HG02571 (cell line): ENCODE measurements at regions not wholly inside any gene's neighbourhood (a gene's known extent, or its start where the extent isn't known, plus 50 kb on each side); places are given as distances from the start of the nearest gene placed in this dataset.

Experiments
- ATAC-seq: cut with Tn5 transposase; IDR thresholded peaks from one replicate; pipeline ENCODE4 v1.9.1; 2021; ENCODE audit warnings: mild to moderate bottlenecking, moderate library complexity; ENCODE audit not compliant: unreplicated experiment

DNA sequence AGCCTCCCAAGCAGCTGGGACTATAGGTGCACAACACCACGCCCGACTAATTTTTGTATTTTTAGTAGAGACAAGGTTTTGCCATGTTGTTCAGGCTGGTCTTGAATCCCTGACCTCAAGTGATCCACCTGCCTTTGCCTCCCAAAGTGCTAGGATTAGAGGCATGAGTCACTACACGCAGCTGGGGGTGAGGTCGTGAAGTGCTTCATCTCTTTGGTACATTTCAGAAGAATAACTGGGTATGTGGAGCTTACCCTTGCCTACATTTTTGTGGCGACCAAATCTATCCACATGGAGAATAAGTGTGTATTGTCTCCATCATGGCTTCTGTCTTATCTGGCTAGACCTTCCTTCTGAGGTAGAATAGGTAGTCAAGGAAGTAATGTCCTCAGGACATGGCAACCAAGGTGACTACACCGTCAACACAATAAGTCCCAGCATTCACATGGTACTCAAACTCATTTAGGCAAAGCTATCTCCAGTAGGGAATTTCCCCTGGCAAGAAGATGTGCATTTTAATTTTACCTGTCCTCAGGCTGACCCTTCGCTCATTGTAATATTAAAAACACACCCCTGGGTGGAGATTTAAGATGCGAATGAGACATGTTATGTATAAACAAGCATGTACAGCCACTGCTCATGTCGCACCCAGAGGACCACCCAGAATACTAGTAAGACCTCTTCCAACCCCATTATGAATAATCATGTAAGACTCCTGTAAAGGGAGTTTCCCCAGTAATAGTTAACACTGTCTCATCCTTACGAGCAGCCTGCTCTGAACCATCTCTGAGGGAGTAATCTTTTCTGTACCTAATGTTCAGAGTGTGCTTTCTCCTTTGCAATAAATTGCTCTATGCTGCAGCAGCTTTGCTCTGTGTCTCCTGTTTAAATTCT is 1173.2 kb downstream of the TAF11L14 start:
- ATAC-seq, result no peak

- ATAC-seq, result no peak
Measured at GRCh38 chr5:18811661-18812060, 1176.3 kb downstream of the CDH18 start.

DNA sequence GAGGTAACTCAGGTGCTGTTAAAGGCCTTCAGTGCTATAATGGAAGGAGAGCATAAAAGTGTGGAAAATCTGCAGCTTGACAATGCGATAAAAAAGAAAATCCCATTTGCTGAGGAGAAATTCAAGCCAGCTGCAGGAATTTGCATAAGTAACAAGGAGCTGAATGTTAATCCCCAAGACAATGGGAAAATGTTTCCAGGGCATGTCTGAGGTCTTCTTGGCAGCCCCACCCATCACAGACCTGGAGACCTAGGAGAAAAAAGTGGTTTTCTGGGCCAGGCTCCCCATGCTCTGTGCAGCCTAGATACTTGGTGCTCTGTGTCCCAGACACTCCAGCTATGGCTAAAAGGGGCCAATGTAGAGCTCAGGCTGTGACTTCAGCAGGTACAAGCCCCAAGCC is 1159.6 kb downstream of the CDH18 start:
- ATAC-seq, result no peak

DNA sequence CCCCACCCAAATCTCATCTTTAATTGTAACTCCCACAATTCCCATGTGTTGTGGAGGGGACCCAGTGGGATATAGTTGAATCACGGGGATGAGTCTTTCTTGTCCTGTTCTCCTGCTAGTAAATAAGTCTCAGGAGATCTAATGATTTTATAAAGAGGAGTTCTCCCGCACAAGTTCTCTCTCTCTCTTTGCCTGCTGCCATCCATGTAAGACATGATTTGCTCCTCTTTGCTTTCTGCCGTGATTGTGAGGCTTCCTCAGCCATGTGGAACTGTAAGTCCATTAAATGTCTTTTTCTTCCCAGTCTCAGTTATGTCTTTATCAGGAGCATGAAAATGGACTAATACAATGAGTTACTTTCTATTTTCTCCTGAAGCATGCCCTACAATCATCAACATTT is 1158.5 kb downstream of the CDH18 start:
- ATAC-seq, result no peak

- no peak for ATAC-seq
Measured at GRCh38 chr5:18850216-18850615, 1137.8 kb downstream of the CDH18 start.

GRCh38 chr5:18872978-18873377 is 1115.0 kb downstream of the CDH18 start:
- ATAC-seq, result no peak

DNA sequence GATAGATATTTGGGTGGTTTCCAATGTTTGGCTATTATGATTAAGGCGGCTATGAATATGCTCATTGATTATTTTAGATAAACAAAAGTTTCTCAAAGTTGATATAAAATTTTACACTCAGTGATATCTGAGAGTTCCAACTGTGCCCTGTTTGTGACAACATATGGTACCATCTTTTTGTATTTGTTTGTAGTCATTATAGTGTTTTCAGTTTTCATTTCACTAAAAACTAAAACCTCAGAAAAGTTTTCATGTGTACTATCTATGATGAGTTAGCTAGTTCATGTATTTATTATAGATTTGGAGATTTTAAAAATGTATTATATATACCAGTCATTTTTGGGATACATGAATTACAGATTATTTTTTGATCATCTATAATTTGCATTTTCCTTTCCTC is 1111.4 kb downstream of the CDH18 start:
- ATAC-seq, result no peak

DNA sequence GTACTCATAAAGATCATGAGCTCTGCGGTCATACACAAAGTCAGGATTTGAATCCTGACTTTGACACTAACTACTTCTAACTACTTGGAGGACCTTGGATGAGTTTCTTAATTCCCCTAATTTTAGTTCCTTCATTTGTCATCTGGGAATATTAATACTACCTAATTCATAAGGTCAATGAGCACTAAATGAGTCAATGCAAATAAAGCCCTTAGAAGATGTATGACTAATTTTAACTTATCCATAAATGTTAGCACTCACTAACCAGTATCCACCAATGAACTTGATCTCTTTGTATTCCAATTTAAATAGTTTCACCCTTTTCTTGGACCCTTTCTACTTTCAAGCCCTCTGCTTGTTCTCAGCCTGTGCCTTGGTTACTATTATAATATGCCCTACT is 1106.4 kb downstream of the CDH18 start:
- ATAC-seq, result no peak

- no peak for ATAC-seq
Measured at GRCh38 chr5:18882154-18882553, 1105.8 kb downstream of the CDH18 start.

DNA sequence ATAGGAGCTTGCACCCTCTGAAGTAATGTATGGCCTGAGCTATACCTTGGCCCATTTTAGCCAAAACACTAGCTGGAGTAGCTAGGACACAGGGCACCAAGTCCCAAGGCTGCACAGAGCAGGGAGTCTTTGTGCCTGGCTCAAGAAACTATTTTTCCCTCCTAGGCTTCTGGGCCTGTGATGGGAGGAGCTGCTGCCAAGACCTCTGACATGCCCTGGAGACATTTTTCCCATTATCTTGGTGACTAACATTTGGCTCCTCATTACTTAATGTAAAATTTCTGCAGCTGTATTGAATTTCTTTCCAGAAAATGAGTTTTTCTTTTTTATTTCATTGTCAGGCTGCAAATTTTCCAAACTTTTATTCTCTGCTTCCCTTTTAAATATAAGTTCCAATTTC is 1099.2 kb downstream of the CDH18 start:
- no peak for ATAC-seq

GRCh38 chr5:18900644-18901043 is 1087.4 kb downstream of the CDH18 start:
- no peak for ATAC-seq

- ATAC-seq, result no peak
Measured at GRCh38 chr5:18920966-18921365, 1067.0 kb downstream of the CDH18 start.

- no peak for ATAC-seq
Measured at GRCh38 chr5:18932081-18932480, 1055.9 kb downstream of the CDH18 start.

GRCh38 chr5:18944771-18945170 is 1043.2 kb downstream of the CDH18 start:
- ATAC-seq, result no peak

DNA sequence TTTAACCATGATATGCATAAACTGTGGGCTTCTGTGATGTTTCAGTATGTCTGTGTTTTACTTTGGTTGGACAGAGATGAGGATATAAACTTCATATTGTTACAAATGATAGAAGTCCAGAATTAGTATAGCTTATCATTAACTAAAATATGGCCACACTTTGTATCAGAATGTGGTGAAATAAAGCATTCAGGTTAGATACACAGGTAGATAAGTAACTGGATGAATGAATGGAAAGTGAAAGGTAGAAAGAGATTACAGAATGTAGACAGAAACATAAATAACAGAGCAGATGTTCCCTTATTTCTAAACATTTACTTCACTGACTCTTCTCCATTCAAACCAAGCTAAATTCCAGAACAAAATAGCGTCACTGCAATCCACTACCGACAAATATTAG is 1033.8 kb downstream of the CDH18 start:
- no peak for ATAC-seq

DNA sequence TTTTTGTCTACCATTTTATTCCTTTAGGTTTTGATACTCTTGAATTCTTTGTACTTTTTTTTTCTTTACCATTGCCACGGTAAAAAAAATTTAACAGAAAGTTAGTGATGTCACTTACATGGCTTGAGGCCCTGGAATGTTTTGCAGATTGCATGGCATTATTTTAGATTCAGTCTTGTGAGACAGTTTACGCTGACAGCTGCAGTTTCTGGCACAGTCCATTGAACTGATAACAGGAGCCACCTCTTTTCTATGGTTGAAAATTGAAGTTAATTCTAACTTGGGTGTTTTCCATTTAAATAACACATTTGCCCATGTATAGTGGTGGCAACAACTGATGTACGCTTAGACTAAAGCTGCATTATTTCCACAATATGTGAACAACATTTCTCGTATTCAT is 1028.5 kb downstream of the CDH18 start:
- no peak for ATAC-seq

DNA sequence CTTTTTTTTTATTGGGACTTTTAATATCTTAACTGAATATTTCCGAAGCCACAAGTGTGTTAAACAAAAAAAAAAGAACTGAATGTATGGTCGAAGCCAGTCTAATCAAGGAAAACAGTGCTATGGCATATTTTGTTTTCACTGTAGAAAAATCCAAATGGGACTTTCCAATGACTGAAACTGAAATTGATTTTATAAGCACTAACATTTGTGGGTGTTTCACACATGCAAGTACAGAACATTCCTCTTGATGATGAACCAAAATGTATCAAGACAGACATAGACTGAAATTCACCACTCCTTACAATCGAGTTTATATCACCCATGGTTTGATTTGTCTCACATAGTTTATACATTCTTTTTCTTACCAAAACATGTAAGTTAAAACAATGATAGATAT is 1026.8 kb downstream of the CDH18 start:
- ATAC-seq, result no peak

GRCh38 chr5:18965893-18966292 is 1022.1 kb downstream of the CDH18 start:
- ATAC-seq, result no peak

- no peak for ATAC-seq
Measured at GRCh38 chr5:18967637-18968036, 1020.4 kb downstream of the CDH18 start.

DNA sequence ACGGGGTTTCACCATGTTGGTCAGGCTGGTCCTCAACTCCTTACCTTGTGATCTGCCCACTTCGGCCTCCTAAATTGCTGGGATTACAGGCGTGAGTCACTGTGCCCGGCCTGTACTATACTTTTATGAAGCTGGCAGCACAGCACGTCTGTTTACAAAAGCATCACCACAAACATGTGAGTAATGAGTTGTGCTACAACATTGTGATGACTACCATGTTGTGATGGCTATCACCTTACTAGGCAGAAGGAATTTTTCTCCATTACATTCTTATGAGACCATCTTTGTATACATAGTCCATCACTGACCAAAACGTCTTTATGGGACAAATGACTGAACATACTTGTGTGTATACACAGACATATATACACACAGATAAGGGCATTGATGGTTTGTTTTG is 1019.0 kb downstream of the CDH18 start:
- no peak for ATAC-seq

GRCh38 chr5:18970000-18970399 is 1018.0 kb downstream of the CDH18 start:
- ATAC-seq, result no peak

- no peak for ATAC-seq
Measured at GRCh38 chr5:18972177-18972576, 1015.8 kb downstream of the CDH18 start.

GRCh38 chr5:18975624-18976023 is 1012.4 kb downstream of the CDH18 start:
- no peak for ATAC-seq
